ENCODE measurements at regions not wholly inside any gene's neighbourhood (a gene's known extent, or its start where the extent isn't known, plus 50 kb on each side); places are given as distances from the start of the nearest gene placed in this dataset.

GRCh38 chr16:26344976-26345375 is 653.2 kb downstream of the HS3ST4 start:
- H3K9me3 ChIP-seq: no peaks in the 10 kb centered on the region
- intact Hi-C loops (cut with DNase I): no loop called here
- no peaks in the 10 kb centered on the region for H3K4me1 ChIP-seq
- H3K4me3 ChIP-seq: no peak overlapping the region
- H3K27me3 ChIP-seq: no peaks in the 10 kb centered on the region
- H3K36me3 ChIP-seq: no peaks in the 10 kb centered on the region
- no peak for TF ChIP-seq CTCF (IDR thresholded peaks at IDR 0.05)
- no peak for DNase-seq
- H3K27ac ChIP-seq: no peak overlapping the region
- no peak for ATAC-seq

GRCh38 chr16:26345966-26346365 is 654.2 kb downstream of the HS3ST4 start:
- DNase-seq (no peak), ATAC-seq (no peak)
- H3K4me1 ChIP-seq: no peaks in the 10 kb centered on the region
- H3K4me3 ChIP-seq: no peak overlapping the region
- intact Hi-C loops (cut with DNase I): no loop called here
- H3K27ac ChIP-seq: no peak overlapping the region
- no peaks in the 10 kb centered on the region for H3K9me3 ChIP-seq
- no peak for TF ChIP-seq CTCF (IDR thresholded peaks at IDR 0.05)
- no peaks in the 10 kb centered on the region for H3K27me3 ChIP-seq
- H3K36me3 ChIP-seq: no peaks in the 10 kb centered on the region

GRCh38 chr16:26348095-26348494 is 656.3 kb downstream of the HS3ST4 start:
- no peak for ATAC-seq
- H3K4me3 ChIP-seq: no peak overlapping the region
- TF ChIP-seq CTCF (IDR thresholded peaks at IDR 0.05): no peak

GRCh38 chr16:26360867-26361266 is 669.1 kb downstream of the HS3ST4 start:
- H3K4me1 ChIP-seq: no peaks in the 10 kb centered on the region
- no peak for TF ChIP-seq CTCF (IDR thresholded peaks at IDR 0.05)
- DNase-seq (no peak), ATAC-seq (no peak)
- no peak overlapping the region for H3K4me3 ChIP-seq
- H3K9me3 ChIP-seq: no peaks in the 10 kb centered on the region
- intact Hi-C loops (cut with DNase I): no loop called here
- no peak overlapping the region for H3K27ac ChIP-seq
- H3K27me3 ChIP-seq: no peaks in the 10 kb centered on the region
- no peaks in the 10 kb centered on the region for H3K36me3 ChIP-seq

More at GRCh38 chr16:26348095-26348494, 656.3 kb downstream of the HS3ST4 start:
- no peaks in the 10 kb centered on the region for H3K4me1 ChIP-seq
- no peak overlapping the region for H3K27ac ChIP-seq
- intact Hi-C loops (cut with DNase I): no loop called here
- no peaks in the 10 kb centered on the region for H3K9me3 ChIP-seq
- no peaks in the 10 kb centered on the region for H3K36me3 ChIP-seq
- H3K27me3 ChIP-seq: no peaks in the 10 kb centered on the region
- no peak for DNase-seq

- no peak for ATAC-seq
- Histone ChIP-seq H3K36me3 (no peaks in the 10 kb centered on the region), H3K4me1 (no peaks in the 10 kb centered on the region)
Measured at GRCh38 chr16:26363581-26363980, 671.8 kb downstream of the HS3ST4 start.

More at GRCh38 chr16:26363581-26363980, 671.8 kb downstream of the HS3ST4 start:
- intact Hi-C loops (cut with DNase I): no loop called here
- no peaks in the 10 kb centered on the region for H3K9me3 ChIP-seq
- no peak for TF ChIP-seq CTCF (IDR thresholded peaks at IDR 0.05)
- no peak overlapping the region for H3K4me3 ChIP-seq
- DNase-seq: no peak
- H3K27me3 ChIP-seq: no peaks in the 10 kb centered on the region
- H3K27ac ChIP-seq: no peak overlapping the region

All from upper lobe of right lung (tissue), 1 donor.